ENCODE measurements at regions not wholly inside any gene's neighbourhood (a gene's known extent, or its start where the extent isn't known, plus 50 kb on each side); places are given as distances from the start of the nearest gene placed in this dataset.

DNA sequence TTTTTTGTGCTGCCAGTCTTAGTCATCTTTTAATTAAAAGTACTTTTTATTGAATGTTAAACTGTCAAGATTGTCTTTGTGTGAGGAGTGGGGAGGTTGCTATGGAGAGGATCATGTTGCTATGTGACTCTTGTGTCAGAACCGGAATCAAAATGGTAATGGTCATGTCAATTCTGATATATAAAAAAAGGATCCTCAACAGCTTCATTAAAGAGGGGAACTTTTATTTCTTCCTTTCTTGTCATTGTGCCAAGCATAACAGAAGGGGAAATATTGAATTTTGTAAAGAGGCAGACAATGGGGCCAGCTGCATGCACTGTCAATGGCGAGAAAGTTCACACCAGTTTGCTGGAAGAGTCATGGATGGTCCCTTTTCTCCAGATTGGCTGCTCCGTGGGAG, 564.8 kb downstream of the VRK1 start:
- POLR2A ChIA-PET = no interaction called here
- Histone ChIP-seq H2AFZ (ENCODE audit: low read depth, low read length) (no peak overlapping the region), H3K27ac (ENCODE audit: insufficient read depth, low read depth, low read length) (no peak overlapping the region), H3K79me2 (ENCODE audit: control insufficient read depth, insufficient read depth, low read length) (no peaks in the 10 kb centered on the region), H3K4me3 (replicated peaks in 1 of 3; ENCODE audit: insufficient read depth in 1 of 3, low read depth in 1 of 3, low read length in 3 of 3) (no peak overlapping the region), H3K9me3 (replicated peaks; ENCODE audit: control insufficient read depth, insufficient read depth, low read length) (peaks cover 8% of the 10 kb centered on the region), H3K9me1 (replicated peaks; ENCODE audit: control insufficient read depth, extremely low read depth, insufficient read depth, low read length) (no peaks in the 10 kb centered on the region), H3K4me1 (ENCODE audit: control insufficient read depth, extremely low read depth, insufficient read depth, low read length) (no peaks in the 10 kb centered on the region), H3K36me3 (ENCODE audit: control insufficient read depth in 2 of 2, extremely low read depth in 1 of 2, insufficient read depth in 2 of 2, low read length in 2 of 2) (no peaks in the 10 kb centered on the region), H3K27me3 (ENCODE audit: control insufficient read depth in 2 of 2, insufficient read depth in 2 of 2, low read length in 2 of 2) (no peaks in the 10 kb centered on the region), H3K9ac (replicated peaks; ENCODE audit: extremely low read depth, insufficient read depth, low read length) (no peak overlapping the region), H4K20me1 (replicated peaks; ENCODE audit: control insufficient read depth, extremely low read depth, insufficient read depth, low read length) (no peaks in the 10 kb centered on the region), H3K4me2 (ENCODE audit: insufficient read depth, low read length) (no peak overlapping the region)
- TF ChIP-seq FOS (IDR thresholded peaks at IDR 0.05; ENCODE audit: borderline replicate concordance, insufficient read depth, low read length) (no peak), MYC (IDR thresholded peaks at IDR 0.05; ENCODE audit: low read depth, low read length) (no peak), POLR2A (IDR thresholded peaks at IDR 0.05; ENCODE audit: low read depth, low read length) (no peak), POLR2AphosphoS5 (IDR thresholded peaks at IDR 0.05; ENCODE audit: insufficient read depth, low read depth, low read length) (no peak), EZH2 (IDR thresholded peaks at IDR 0.05; ENCODE audit: borderline replicate concordance, low read depth, low read length, severe bottlenecking) (no peak), JUN (IDR thresholded peaks at IDR 0.05; ENCODE audit: borderline replicate concordance, insufficient read depth, insufficient read length, low read depth) (no peak), GATA2 (IDR thresholded peaks at IDR 0.05; ENCODE audit: insufficient read depth, insufficient read length, low read depth, low read length) (no peak)
- TF ChIP-seq, protein P1, sequence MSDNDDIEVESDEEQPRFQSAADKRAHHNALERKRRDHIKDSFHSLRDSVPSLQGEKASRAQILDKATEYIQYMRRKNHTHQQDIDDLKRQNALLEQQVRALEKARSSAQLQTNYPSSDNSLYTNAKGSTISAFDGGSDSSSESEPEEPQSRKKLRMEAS (IDR thresholded peaks at IDR 0.05; ENCODE audit: insufficient read depth, insufficient read length) = no peak
- TF ChIP-seq, protein P2, sequence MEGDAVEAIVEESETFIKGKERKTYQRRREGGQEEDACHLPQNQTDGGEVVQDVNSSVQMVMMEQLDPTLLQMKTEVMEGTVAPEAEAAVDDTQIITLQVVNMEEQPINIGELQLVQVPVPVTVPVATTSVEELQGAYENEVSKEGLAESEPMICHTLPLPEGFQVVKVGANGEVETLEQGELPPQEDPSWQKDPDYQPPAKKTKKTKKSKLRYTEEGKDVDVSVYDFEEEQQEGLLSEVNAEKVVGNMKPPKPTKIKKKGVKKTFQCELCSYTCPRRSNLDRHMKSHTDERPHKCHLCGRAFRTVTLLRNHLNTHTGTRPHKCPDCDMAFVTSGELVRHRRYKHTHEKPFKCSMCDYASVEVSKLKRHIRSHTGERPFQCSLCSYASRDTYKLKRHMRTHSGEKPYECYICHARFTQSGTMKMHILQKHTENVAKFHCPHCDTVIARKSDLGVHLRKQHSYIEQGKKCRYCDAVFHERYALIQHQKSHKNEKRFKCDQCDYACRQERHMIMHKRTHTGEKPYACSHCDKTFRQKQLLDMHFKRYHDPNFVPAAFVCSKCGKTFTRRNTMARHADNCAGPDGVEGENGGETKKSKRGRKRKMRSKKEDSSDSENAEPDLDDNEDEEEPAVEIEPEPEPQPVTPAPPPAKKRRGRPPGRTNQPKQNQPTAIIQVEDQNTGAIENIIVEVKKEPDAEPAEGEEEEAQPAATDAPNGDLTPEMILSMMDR (IDR thresholded peaks at IDR 0.05; ENCODE audit: extremely low read depth in 1 of 2, insufficient read depth in 1 of 2, low read depth in 1 of 2, low read length in 2 of 2) = no peak
- intact Hi-C loops (cut with micrococcal nuclease) = no loop called here
- DNase-seq (ENCODE audit: low read depth, low spot score) = no peak
- dilution Hi-C loops (cut with MboI; ENCODE audit: extremely low pct_ligation_motif_present, low sequenced_read_pairs) = no loop called here
- CTCF ChIA-PET = interaction anchor here (1.2 kb wide), 1 partner anchor 9 kb away, joined by 3 read pairs; no protein-coding TSS in a partner anchor
- no peak for FAIRE-seq
- BruUV-seq (replicated peaks) = no TSS peak
